WTC11 (cell line): ENCODE measurements at regions not wholly inside any gene's neighbourhood (a gene's known extent, or its start where the extent isn't known, plus 50 kb on each side); places are given as distances from the start of the nearest gene placed in this dataset.

ENCODE experiments used
- ATAC-seq: fragments of 200-7000 bp; cut with Tn5 transposase; 2 replicates; pipeline ENCODE4 v1.10.0; 2021; ENCODE audit warnings: mild to moderate bottlenecking, moderate library complexity
- CTCF ChIA-PET: fragments of 300-600 bp; sonication (Branson Sonifier 250); formaldehyde crosslinking; loops from one replicate; lab custom pipeline; 2021; ENCODE audit warnings: antibody characterized with exemption; lab: Charles Lee
- POLR2A ChIA-PET: fragments of 350-600 bp; sonication (Branson Sonifier 250); formaldehyde crosslinking; loops from one replicate; lab custom pipeline; 2021; ENCODE audit warnings: antibody characterized with exemption; lab: Charles Lee
- DNase-seq: peaks from one replicate; pipeline ENCODE4 v3.0.0; 2021; ENCODE audit warnings: low spot score
- H3K27ac Mint-ChIP-seq: 2 replicates; pipeline ENCODE4 v1.8.0; 2021; ENCODE audit warnings: mixed read lengths
- H3K27me3 Mint-ChIP-seq: 2 replicates; pipeline ENCODE4 v1.8.0; 2021; ENCODE audit warnings: low read depth, mild to moderate bottlenecking, moderate library complexity, mixed read lengths
- H3K36me3 Mint-ChIP-seq: 2 replicates; pipeline ENCODE4 v1.8.0; 2021; ENCODE audit warnings: mixed read lengths
- H3K4me1 Mint-ChIP-seq: 2 replicates; pipeline ENCODE4 v1.8.0; 2022; ENCODE audit warnings: mixed read lengths
- H3K4me3 Mint-ChIP-seq: 2 replicates; pipeline ENCODE4 v1.8.0; 2021; ENCODE audit warnings: mild to moderate bottlenecking, moderate library complexity, mixed read lengths
- H3K9me3 Mint-ChIP-seq: 2 replicates; pipeline ENCODE4 v1.8.0; 2021; ENCODE audit warnings: mixed read lengths
- CBFB ChIP-seq: sonication (generic); formaldehyde crosslinking; IDR thresholded peaks from 2 replicates; pipeline ENCODE4 v1.8.1; 2022; ENCODE audit warnings: mild to moderate bottlenecking, low read depth, missing genetic modification reagents
- CREB1 ChIP-seq: sonication (generic); formaldehyde crosslinking; IDR thresholded peaks from 2 replicates; pipeline ENCODE4 v1.8.0; 2023; ENCODE audit warnings: mild to moderate bottlenecking, missing genetic modification reagents
- E2F1 ChIP-seq: sonication (generic); formaldehyde crosslinking; IDR thresholded peaks from 2 replicates; pipeline ENCODE4 v1.8.0; 2022; ENCODE audit warnings: mild to moderate bottlenecking, missing genetic modification reagents
- FOXJ3 ChIP-seq: sonication (generic); formaldehyde crosslinking; IDR thresholded peaks from 2 replicates; pipeline ENCODE4 v1.9.0; 2021; ENCODE audit warnings: missing genetic modification reagents, mild to moderate bottlenecking, borderline replicate concordance
- KAT7 ChIP-seq: sonication (generic); formaldehyde crosslinking; IDR thresholded peaks from 2 replicates; pipeline ENCODE4 v1.8.1; 2023; ENCODE audit warnings: missing genetic modification reagents, mild to moderate bottlenecking, borderline replicate concordance
- MAX ChIP-seq: sonication (generic); formaldehyde crosslinking; IDR thresholded peaks from 2 replicates; pipeline ENCODE4 v1.8.0; 2022; ENCODE audit warnings: mild to moderate bottlenecking, missing genetic modification reagents
- MYBL2 ChIP-seq: sonication (generic); formaldehyde crosslinking; IDR thresholded peaks from 2 replicates; pipeline ENCODE4 v1.8.1; 2023; ENCODE audit warnings: mild to moderate bottlenecking, moderate library complexity, missing genetic modification reagents
- NR3C1 ChIP-seq: sonication (generic); formaldehyde crosslinking; conservative IDR thresholded peaks from 2 replicates; pipeline ENCODE4 v1.8.1; 2023; ENCODE audit warnings: low read depth, mild to moderate bottlenecking, missing genetic modification reagents
- OVOL2 ChIP-seq: fragments of 250-450 bp; sonication (Bioruptor Pico); IDR thresholded peaks from 2 replicates; pipeline ENCODE4 v1.9.0; 2021; ENCODE audit warnings: mild to moderate bottlenecking, borderline replicate concordance
- RELA ChIP-seq: sonication (generic); formaldehyde crosslinking; IDR thresholded peaks from 2 replicates; pipeline ENCODE4 v1.8.1; 2022; ENCODE audit warnings: missing genetic modification reagents, mild to moderate bottlenecking, borderline replicate concordance
- SMAD3 ChIP-seq: sonication (generic); formaldehyde crosslinking; IDR thresholded peaks from 2 replicates; pipeline ENCODE4 v1.8.0; 2022; ENCODE audit warnings: missing genetic modification reagents, mild to moderate bottlenecking, borderline replicate concordance
- ZNF121 ChIP-seq: sonication (generic); formaldehyde crosslinking; IDR thresholded peaks from 2 replicates; pipeline ENCODE4 v1.8.0; 2023; ENCODE audit warnings: missing genetic modification reagents
- ZNF232 ChIP-seq: sonication (generic); formaldehyde crosslinking; IDR thresholded peaks from 2 replicates; pipeline ENCODE4 v1.8.0; 2022; ENCODE audit warnings: mild to moderate bottlenecking, missing genetic modification reagents
- ZNF263 ChIP-seq: sonication (generic); formaldehyde crosslinking; IDR thresholded peaks from 2 replicates; pipeline ENCODE4 v1.8.1; 2022; ENCODE audit warnings: low read depth, mild to moderate bottlenecking, moderate library complexity, missing genetic modification reagents
- ZNF671 ChIP-seq: fragments of 250-450 bp; sonication (Bioruptor Pico); IDR thresholded peaks from 2 replicates; pipeline ENCODE4 v1.8.0; 2021; ENCODE audit warnings: mild to moderate bottlenecking
- TF ChIP-seq, protein P1 (sequence below): sonication (generic); formaldehyde crosslinking; IDR thresholded peaks from 2 replicates; pipeline ENCODE4 v1.8.0; 2022; ENCODE audit warnings: missing genetic modification reagents
- TF ChIP-seq, protein P2 (sequence below): sonication (generic); formaldehyde crosslinking; IDR thresholded peaks from 2 replicates; pipeline ENCODE4 v1.8.1; 2023; ENCODE audit warnings: mild to moderate bottlenecking, missing genetic modification reagents, borderline replicate concordance
- TF ChIP-seq, protein P3 (sequence below): sonication (generic); formaldehyde crosslinking; IDR thresholded peaks from 2 replicates; pipeline ENCODE4 v1.8.1; 2022; ENCODE audit warnings: missing genetic modification reagents, borderline replicate concordance
- TF ChIP-seq, protein P4 (sequence below): fragments of 200-600 bp; IDR thresholded peaks from 2 replicates; pipeline ENCODE4 v1.8.0; 2022; ENCODE audit warnings: antibody characterized with exemption
- TF ChIP-seq, protein P5 (sequence below): sonication (generic); formaldehyde crosslinking; IDR thresholded peaks from 2 replicates; pipeline ENCODE4 v1.8.1; 2022; ENCODE audit warnings: low read depth, missing genetic modification reagents, borderline replicate concordance

GRCh38 chr18:57954935-57955334, 89.1 kb upstream of the NEDD4L start:
- ChIA-PET CTCF (no interaction called here), POLR2A (no interaction called here)
- H3K4me3 Mint-ChIP-seq = no peak overlapping the region
- no peak overlapping the region for H3K27ac Mint-ChIP-seq
- ATAC-seq (no peak), DNase-seq (no peak)
- H3K9me3 Mint-ChIP-seq = no peaks in the 10 kb centered on the region
- no peaks in the 10 kb centered on the region for H3K27me3 Mint-ChIP-seq
- TF ChIP-seq CBFB = no peak
- TF ChIP-seq SMAD3 (CRISPR knock-in tag) = no peak
- TF ChIP-seq, protein P1, sequence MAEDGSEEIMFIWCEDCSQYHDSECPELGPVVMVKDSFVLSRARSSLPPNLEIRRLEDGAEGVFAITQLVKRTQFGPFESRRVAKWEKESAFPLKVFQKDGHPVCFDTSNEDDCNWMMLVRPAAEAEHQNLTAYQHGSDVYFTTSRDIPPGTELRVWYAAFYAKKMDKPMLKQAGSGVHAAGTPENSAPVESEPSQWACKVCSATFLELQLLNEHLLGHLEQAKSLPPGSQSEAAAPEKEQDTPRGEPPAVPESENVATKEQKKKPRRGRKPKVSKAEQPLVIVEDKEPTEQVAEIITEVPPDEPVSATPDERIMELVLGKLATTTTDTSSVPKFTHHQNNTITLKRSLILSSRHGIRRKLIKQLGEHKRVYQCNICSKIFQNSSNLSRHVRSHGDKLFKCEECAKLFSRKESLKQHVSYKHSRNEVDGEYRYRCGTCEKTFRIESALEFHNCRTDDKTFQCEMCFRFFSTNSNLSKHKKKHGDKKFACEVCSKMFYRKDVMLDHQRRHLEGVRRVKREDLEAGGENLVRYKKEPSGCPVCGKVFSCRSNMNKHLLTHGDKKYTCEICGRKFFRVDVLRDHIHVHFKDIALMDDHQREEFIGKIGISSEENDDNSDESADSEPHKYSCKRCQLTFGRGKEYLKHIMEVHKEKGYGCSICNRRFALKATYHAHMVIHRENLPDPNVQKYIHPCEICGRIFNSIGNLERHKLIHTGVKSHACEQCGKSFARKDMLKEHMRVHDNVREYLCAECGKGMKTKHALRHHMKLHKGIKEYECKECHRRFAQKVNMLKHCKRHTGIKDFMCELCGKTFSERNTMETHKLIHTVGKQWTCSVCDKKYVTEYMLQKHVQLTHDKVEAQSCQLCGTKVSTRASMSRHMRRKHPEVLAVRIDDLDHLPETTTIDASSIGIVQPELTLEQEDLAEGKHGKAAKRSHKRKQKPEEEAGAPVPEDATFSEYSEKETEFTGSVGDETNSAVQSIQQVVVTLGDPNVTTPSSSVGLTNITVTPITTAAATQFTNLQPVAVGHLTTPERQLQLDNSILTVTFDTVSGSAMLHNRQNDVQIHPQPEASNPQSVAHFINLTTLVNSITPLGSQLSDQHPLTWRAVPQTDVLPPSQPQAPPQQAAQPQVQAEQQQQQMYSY (CRISPR knock-in tag) = no peak
- TF ChIP-seq E2F1 (CRISPR knock-in tag) = no peak
- no peak for TF ChIP-seq MYBL2 (CRISPR knock-in tag)
- TF ChIP-seq ZNF263 (CRISPR knock-in tag) = no peak
- TF ChIP-seq CREB1 (CRISPR knock-in tag) = no peak
- no peak for TF ChIP-seq KAT7 (CRISPR knock-in tag)
- no peak for TF ChIP-seq FOXJ3 (CRISPR knock-in tag)
- TF ChIP-seq, protein P2, sequence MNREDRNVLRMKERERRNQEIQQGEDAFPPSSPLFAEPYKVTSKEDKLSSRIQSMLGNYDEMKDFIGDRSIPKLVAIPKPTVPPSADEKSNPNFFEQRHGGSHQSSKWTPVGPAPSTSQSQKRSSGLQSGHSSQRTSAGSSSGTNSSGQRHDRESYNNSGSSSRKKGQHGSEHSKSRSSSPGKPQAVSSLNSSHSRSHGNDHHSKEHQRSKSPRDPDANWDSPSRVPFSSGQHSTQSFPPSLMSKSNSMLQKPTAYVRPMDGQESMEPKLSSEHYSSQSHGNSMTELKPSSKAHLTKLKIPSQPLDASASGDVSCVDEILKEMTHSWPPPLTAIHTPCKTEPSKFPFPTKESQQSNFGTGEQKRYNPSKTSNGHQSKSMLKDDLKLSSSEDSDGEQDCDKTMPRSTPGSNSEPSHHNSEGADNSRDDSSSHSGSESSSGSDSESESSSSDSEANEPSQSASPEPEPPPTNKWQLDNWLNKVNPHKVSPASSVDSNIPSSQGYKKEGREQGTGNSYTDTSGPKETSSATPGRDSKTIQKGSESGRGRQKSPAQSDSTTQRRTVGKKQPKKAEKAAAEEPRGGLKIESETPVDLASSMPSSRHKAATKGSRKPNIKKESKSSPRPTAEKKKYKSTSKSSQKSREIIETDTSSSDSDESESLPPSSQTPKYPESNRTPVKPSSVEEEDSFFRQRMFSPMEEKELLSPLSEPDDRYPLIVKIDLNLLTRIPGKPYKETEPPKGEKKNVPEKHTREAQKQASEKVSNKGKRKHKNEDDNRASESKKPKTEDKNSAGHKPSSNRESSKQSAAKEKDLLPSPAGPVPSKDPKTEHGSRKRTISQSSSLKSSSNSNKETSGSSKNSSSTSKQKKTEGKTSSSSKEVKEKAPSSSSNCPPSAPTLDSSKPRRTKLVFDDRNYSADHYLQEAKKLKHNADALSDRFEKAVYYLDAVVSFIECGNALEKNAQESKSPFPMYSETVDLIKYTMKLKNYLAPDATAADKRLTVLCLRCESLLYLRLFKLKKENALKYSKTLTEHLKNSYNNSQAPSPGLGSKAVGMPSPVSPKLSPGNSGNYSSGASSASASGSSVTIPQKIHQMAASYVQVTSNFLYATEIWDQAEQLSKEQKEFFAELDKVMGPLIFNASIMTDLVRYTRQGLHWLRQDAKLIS (CRISPR knock-in tag) = no peak
- TF ChIP-seq, protein P3, sequence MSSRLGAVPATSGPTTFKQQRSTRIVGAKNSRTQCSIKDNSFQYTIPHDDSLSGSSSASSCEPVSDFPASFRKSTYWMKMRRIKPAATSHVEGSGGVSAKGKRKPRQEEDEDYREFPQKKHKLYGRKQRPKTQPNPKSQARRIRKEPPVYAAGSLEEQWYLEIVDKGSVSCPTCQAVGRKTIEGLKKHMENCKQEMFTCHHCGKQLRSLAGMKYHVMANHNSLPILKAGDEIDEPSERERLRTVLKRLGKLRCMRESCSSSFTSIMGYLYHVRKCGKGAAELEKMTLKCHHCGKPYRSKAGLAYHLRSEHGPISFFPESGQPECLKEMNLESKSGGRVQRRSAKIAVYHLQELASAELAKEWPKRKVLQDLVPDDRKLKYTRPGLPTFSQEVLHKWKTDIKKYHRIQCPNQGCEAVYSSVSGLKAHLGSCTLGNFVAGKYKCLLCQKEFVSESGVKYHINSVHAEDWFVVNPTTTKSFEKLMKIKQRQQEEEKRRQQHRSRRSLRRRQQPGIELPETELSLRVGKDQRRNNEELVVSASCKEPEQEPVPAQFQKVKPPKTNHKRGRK (CRISPR knock-in tag) = no peak
- TF ChIP-seq ZNF121 (CRISPR knock-in tag) = no peak
- TF ChIP-seq OVOL2 (CRISPR knock-in tag) = no peak
- TF ChIP-seq RELA (CRISPR knock-in tag) = no peak
- TF ChIP-seq ZNF671 = no peak
- no peak for TF ChIP-seq MAX
- TF ChIP-seq, protein P4, sequence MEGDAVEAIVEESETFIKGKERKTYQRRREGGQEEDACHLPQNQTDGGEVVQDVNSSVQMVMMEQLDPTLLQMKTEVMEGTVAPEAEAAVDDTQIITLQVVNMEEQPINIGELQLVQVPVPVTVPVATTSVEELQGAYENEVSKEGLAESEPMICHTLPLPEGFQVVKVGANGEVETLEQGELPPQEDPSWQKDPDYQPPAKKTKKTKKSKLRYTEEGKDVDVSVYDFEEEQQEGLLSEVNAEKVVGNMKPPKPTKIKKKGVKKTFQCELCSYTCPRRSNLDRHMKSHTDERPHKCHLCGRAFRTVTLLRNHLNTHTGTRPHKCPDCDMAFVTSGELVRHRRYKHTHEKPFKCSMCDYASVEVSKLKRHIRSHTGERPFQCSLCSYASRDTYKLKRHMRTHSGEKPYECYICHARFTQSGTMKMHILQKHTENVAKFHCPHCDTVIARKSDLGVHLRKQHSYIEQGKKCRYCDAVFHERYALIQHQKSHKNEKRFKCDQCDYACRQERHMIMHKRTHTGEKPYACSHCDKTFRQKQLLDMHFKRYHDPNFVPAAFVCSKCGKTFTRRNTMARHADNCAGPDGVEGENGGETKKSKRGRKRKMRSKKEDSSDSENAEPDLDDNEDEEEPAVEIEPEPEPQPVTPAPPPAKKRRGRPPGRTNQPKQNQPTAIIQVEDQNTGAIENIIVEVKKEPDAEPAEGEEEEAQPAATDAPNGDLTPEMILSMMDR = no peak
- no peak for TF ChIP-seq NR3C1 (CRISPR knock-in tag)
- no peak for TF ChIP-seq ZNF232
- TF ChIP-seq, protein P5, sequence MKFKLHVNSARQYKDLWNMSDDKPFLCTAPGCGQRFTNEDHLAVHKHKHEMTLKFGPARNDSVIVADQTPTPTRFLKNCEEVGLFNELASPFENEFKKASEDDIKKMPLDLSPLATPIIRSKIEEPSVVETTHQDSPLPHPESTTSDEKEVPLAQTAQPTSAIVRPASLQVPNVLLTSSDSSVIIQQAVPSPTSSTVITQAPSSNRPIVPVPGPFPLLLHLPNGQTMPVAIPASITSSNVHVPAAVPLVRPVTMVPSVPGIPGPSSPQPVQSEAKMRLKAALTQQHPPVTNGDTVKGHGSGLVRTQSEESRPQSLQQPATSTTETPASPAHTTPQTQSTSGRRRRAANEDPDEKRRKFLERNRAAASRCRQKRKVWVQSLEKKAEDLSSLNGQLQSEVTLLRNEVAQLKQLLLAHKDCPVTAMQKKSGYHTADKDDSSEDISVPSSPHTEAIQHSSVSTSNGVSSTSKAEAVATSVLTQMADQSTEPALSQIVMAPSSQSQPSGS = no peak
- no peaks in the 10 kb centered on the region for H3K36me3 Mint-ChIP-seq
- no peaks in the 10 kb centered on the region for H3K4me1 Mint-ChIP-seq
